Ureter (tissue), 1 donor: ENCODE measurements at regions not wholly inside any gene's neighbourhood (a gene's known extent, or its start where the extent isn't known, plus 50 kb on each side); places are given as distances from the start of the nearest gene placed in this dataset.

Source experiments
- DNase-seq: peaks from one replicate; pipeline ENCODE4 v3.0.0-alpha.2; 2020; ENCODE audit warnings: low spot score
- donor health status: DM: yes; HTN: yes; CAD: no.

DNA sequence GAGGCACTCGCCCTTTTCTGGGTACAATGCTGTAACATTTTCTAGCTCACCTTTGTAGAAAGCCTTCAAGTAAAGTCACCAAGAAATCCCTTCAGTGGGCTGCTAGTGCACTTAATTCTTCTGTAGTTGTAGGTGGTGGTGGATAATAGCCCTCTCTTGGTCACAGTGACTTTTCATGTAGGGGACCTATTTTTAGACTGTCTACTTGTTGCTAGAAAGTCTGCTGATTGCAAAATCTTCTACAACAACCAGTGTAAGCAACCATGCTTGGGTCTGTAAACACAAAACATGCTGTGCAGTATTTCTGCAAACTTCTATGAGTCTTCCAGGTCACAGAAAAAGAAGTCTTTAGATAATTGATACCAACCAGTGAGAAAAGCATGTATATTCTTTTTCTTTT is 55.6 kb downstream of the PBDC1 start:
- DNase-seq = no peak

DNA sequence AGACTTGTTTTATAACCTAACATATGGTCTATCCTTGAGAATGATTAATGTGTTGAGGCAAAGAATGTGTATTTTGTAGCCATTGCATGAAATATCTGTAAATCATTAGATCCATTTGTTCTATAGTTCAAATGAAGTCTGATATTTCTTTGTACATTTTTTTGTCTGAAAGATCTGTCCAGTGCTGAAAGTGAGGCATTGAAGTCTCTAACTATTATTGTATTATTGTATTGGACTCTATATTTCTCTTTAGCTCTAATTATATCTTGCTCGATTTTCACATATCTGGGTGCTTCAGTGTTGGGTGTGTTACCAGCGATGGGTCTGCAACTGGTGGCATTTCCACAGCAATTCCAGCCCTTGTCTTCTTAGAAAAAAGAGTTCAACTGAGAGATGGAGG is 76.0 kb downstream of the PBDC1 start:
- no peak for DNase-seq

DNA sequence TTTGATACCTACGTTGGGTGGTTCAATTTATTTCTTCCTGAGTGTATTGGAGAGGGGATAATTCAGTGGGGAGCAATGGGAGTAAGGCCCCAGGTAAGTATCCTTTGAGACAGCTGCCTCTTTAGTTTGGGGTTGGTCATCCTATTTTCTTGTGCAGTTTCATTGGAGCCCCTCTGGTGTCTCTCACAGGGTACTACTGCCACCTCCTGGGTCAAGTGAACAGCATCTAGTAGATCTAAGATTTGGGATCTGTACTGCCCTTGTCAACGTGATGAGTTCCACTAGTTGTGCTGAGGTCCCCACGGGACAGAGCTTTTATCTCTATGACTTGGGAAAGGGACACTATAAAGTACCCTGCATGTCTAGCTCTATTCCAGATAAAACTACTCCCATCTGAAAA is 80.6 kb downstream of the PBDC1 start:
- no peak for DNase-seq

DNA sequence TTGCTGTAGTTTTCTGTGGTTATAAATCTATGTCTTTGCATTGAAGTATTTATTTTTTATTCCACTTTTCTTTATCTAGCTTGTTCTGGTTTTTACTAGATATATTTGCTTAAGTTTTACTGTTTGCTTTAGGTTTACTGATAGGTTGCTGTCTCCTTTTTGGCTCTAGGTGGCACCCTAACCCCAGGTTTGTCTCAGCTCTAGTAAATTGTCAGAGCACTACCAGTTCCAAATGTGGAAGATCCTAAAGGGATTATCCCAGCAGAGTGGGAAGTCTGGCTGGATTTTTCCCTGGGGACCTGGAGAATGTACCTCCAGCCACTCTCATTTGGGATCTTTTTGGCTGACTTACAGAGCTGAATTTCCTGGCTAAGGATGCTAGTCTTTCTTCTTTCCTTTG is 106.1 kb downstream of the PBDC1 start:
- DNase-seq = peak; percentile 47
